Fibroblast of the aortic adventitia (primary cell): ENCODE measurements at regions not wholly inside any gene's neighbourhood (a gene's known extent, or its start where the extent isn't known, plus 50 kb on each side); places are given as distances from the start of the nearest gene placed in this dataset.

Source experiments
- DNase-seq: peaks from one replicate; pipeline ENCODE4 v3.0.0-alpha.2; 2010; ENCODE audit warnings: low read depth
- H3K4me3 ChIP-seq: 2 replicates; pipeline ENCODE4 v1.5.1; 2011; ENCODE audit warnings: low read depth, mild to moderate bottlenecking, control low read depth, low read length, moderate library complexity
- CTCF ChIP-seq: IDR thresholded peaks from 2 replicates; pipeline ENCODE4 v1.5.1; 2011; ENCODE audit warnings: mild to moderate bottlenecking, low read length, control low read depth, inconsistent platforms; ENCODE audit not compliant: insufficient read depth

GRCh38 chr6:23282252-23283021 is 713.1 kb downstream of the HDGFL1 start:
- H3K4me3 ChIP-seq, result no peak overlapping the region
- no peak for TF ChIP-seq CTCF
- no peak for DNase-seq

GRCh38 chr6:23293653-23294052 is 724.3 kb downstream of the HDGFL1 start:
- TF ChIP-seq CTCF, result no peak
- no peak overlapping the region for H3K4me3 ChIP-seq
- no peak for DNase-seq

GRCh38 chr6:23301556-23301955 is 732.2 kb downstream of the HDGFL1 start:
- TF ChIP-seq CTCF, result no peak
- DNase-seq, result no peak
- no peak overlapping the region for H3K4me3 ChIP-seq

- no peak overlapping the region for H3K4me3 ChIP-seq
- no peak for DNase-seq
- TF ChIP-seq CTCF, result no peak
These were observed 733.1 kb downstream of the HDGFL1 start for GRCh38 chr6:23302514-23302913.

- H3K4me3 ChIP-seq, result no peak overlapping the region
- DNase-seq, result no peak
- no peak for TF ChIP-seq CTCF
These were observed 736.1 kb downstream of the HDGFL1 start for GRCh38 chr6:23305325-23305943.

- TF ChIP-seq CTCF, result no peak
- H3K4me3 ChIP-seq, result no peak overlapping the region
- no peak for DNase-seq
These were observed 737.0 kb downstream of the HDGFL1 start for GRCh38 chr6:23306251-23306950.
